OCI-LY7 (cell line): ENCODE measurements at regions not wholly inside any gene's neighbourhood (a gene's known extent, or its start where the extent isn't known, plus 50 kb on each side); places are given as distances from the start of the nearest gene placed in this dataset.

ENCODE experiments used
- CTCF ChIP-seq: fragments of 200-600 bp; sonication (generic); conservative IDR thresholded peaks from 2 replicates; pipeline ENCODE4 v1.5.1; 2014; ENCODE audit warnings: mild to moderate bottlenecking, antibody characterized with exemption, low read length, moderate library complexity, mixed read lengths
- EZH2phosphoT487 ChIP-seq: fragments of 200-600 bp; sonication (generic); IDR thresholded peaks from 2 replicates; pipeline ENCODE4 v1.6.1; 2018; ENCODE audit warnings: low read depth, borderline replicate concordance, mild to moderate bottlenecking, mixed run types, antibody characterized with exemption, low read length, moderate library complexity, mixed read lengths

DNA sequence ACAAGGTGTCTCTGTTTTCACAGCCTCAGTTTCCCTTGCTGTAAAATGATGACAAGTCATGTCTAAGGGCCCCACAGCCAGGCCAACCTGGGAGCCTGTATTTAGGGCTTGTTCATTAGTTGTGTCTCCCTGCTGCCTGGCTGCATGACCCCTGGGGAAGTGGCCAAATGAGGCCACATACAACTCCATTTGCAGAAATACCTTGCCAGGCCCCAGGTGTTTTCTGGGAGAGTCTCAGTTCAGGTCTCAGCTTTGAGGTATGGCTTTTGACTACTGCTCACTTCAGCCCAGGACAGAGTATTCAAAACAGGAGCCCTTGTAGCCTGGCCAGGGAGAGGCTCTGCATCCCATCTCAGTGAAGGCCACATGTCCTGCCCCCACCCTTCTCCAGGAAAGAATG, 202.5 kb upstream of the MAMLD1 start:
- TF ChIP-seq CTCF (no peak), EZH2phosphoT487 (no peak)
